GM19023 (cell line): ENCODE measurements at regions not wholly inside any gene's neighbourhood (a gene's known extent, or its start where the extent isn't known, plus 50 kb on each side); places are given as distances from the start of the nearest gene placed in this dataset.

Source experiments
- ATAC-seq: cut with Tn5 transposase; IDR thresholded peaks from one replicate; pipeline ENCODE4 v1.9.1; 2021; ENCODE audit warnings: mild to moderate bottlenecking, moderate library complexity; ENCODE audit not compliant: unreplicated experiment

GRCh38 chr13:110965755-110966134 lies 50.9 kb upstream of the ANKRD10 start:
- ATAC-seq, result no peak

DNA sequence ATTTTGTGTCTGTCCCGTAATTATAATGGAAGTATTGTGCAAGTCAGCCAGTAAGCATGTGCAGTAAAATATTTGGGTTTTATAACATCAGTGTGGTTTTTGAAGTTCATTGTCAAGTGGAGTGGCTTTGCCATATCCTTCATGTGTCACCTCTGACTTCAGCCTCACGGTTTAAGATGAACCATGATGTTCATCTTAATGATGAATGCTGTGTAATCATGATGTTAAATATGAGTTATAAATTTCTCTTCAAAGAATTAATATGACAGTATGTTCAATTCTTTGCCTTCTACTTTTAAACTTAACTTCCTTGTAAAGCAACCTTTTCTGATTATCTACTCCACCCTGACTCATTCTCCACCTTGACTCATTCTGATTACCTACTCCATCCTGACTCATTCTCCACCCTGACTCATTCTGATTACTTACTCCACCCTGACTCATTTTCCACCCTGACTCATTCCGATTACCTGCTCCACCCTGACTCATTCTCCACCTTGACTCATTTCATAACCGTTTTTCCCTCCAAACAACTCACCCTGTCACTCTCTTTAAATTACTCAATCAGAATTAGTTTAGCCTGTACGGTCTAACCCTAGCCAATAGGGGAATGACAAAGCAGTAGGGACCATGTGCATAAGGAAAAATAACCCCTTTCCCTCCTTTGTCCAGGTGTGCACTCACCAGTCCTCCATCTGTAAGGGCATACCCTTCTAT lies 50.3 kb upstream of the ANKRD10 start:
- ATAC-seq, result peak; percentile 96
